ENCODE measurements at regions not wholly inside any gene's neighbourhood (a gene's known extent, or its start where the extent isn't known, plus 50 kb on each side); places are given as distances from the start of the nearest gene placed in this dataset.

DNA sequence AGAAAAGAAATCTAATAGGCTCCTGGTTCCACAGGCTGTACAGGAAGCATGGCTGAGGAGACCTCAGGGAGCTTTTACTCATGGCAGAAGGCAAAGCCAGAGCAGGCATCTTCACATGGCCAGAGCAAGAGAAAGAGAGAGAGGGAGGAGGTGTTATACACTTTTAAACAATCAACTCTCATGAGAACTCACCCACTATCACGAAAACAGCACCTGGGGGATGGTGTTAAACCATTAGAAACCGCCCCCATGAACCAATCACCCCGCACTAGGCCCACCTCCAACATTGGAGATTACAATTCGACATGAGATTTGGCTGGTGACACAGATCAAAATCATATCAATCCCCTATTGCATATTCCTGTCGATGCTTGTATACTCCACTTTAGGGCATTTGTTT lies 93.5 kb downstream of the MRPL39 start:
- TF ChIP-seq, protein P1, sequence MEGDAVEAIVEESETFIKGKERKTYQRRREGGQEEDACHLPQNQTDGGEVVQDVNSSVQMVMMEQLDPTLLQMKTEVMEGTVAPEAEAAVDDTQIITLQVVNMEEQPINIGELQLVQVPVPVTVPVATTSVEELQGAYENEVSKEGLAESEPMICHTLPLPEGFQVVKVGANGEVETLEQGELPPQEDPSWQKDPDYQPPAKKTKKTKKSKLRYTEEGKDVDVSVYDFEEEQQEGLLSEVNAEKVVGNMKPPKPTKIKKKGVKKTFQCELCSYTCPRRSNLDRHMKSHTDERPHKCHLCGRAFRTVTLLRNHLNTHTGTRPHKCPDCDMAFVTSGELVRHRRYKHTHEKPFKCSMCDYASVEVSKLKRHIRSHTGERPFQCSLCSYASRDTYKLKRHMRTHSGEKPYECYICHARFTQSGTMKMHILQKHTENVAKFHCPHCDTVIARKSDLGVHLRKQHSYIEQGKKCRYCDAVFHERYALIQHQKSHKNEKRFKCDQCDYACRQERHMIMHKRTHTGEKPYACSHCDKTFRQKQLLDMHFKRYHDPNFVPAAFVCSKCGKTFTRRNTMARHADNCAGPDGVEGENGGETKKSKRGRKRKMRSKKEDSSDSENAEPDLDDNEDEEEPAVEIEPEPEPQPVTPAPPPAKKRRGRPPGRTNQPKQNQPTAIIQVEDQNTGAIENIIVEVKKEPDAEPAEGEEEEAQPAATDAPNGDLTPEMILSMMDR (IDR thresholded peaks at IDR 0.05; ENCODE audit: extremely low read depth, low read depth, low read length): no peak
- no peak overlapping the region for H3K27ac ChIP-seq (ENCODE audit: low read depth, low read length)
- H3K4me1 ChIP-seq (ENCODE audit: insufficient read depth, low read length): no peaks in the 10 kb centered on the region
- H3K9me3 ChIP-seq (ENCODE audit: low read depth, low read length): no peaks in the 10 kb centered on the region
- no peak overlapping the region for H3K4me3 ChIP-seq (ENCODE audit: insufficient read depth, low read length)
- H3K4me2 ChIP-seq (ENCODE audit: insufficient read depth, low read length): no peak overlapping the region
- H3K79me2 ChIP-seq (ENCODE audit: insufficient read depth, low read length): no peaks in the 10 kb centered on the region
- H3K27me3 ChIP-seq (ENCODE audit: insufficient read depth, low read length): no peaks in the 10 kb centered on the region
- DNase-seq (ENCODE audit: insufficient read length, low spot score, missing footprints): no peak
- H4K20me1 ChIP-seq (ENCODE audit: insufficient read depth, low read length): no peaks in the 10 kb centered on the region
- no peak overlapping the region for H2AFZ ChIP-seq (ENCODE audit: low read length)
- H3K36me3 ChIP-seq (ENCODE audit: insufficient read depth, low read length): no peaks in the 10 kb centered on the region

- Histone ChIP-seq H3K27ac (ENCODE audit: low read depth, low read length) (no peak overlapping the region), H2AFZ (ENCODE audit: low read length) (no peak overlapping the region), H3K36me3 (ENCODE audit: insufficient read depth, low read length) (no peaks in the 10 kb centered on the region), H3K9me3 (ENCODE audit: low read depth, low read length) (no peaks in the 10 kb centered on the region), H3K4me2 (ENCODE audit: insufficient read depth, low read length) (no peak overlapping the region), H3K27me3 (ENCODE audit: insufficient read depth, low read length) (no peaks in the 10 kb centered on the region), H3K4me3 (ENCODE audit: insufficient read depth, low read length) (no peak overlapping the region), H3K79me2 (ENCODE audit: insufficient read depth, low read length) (no peaks in the 10 kb centered on the region), H4K20me1 (ENCODE audit: insufficient read depth, low read length) (no peaks in the 10 kb centered on the region), H3K4me1 (ENCODE audit: insufficient read depth, low read length) (peaks cover 2% of the 10 kb centered on the region)
- no peak for DNase-seq (ENCODE audit: insufficient read length, low spot score, missing footprints)
- TF ChIP-seq, protein P1 (IDR thresholded peaks at IDR 0.05; ENCODE audit: extremely low read depth, low read depth, low read length): no peak
Observed at GRCh38 chr21:25512095-25513081, 94.9 kb downstream of the MRPL39 start.

GRCh38 chr21:25509862-25510261 lies 97.4 kb downstream of the MRPL39 start:
- H3K9me3 ChIP-seq (ENCODE audit: low read depth, low read length): no peaks in the 10 kb centered on the region
- H3K4me3 ChIP-seq (ENCODE audit: insufficient read depth, low read length): no peak overlapping the region
- no peaks in the 10 kb centered on the region for H3K27me3 ChIP-seq (ENCODE audit: insufficient read depth, low read length)
- H2AFZ ChIP-seq (ENCODE audit: low read length): no peak overlapping the region
- TF ChIP-seq, protein P1 (IDR thresholded peaks at IDR 0.05; ENCODE audit: extremely low read depth, low read depth, low read length): no peak
- H4K20me1 ChIP-seq (ENCODE audit: insufficient read depth, low read length): no peaks in the 10 kb centered on the region
- H3K27ac ChIP-seq (ENCODE audit: low read depth, low read length): no peak overlapping the region
- no peak overlapping the region for H3K4me2 ChIP-seq (ENCODE audit: insufficient read depth, low read length)
- H3K36me3 ChIP-seq (ENCODE audit: insufficient read depth, low read length): no peaks in the 10 kb centered on the region
- DNase-seq (ENCODE audit: insufficient read length, low spot score, missing footprints): no peak
- peaks cover 10% of the 10 kb centered on the region for H3K4me1 ChIP-seq (ENCODE audit: insufficient read depth, low read length)
- no peaks in the 10 kb centered on the region for H3K79me2 ChIP-seq (ENCODE audit: insufficient read depth, low read length)

DNA sequence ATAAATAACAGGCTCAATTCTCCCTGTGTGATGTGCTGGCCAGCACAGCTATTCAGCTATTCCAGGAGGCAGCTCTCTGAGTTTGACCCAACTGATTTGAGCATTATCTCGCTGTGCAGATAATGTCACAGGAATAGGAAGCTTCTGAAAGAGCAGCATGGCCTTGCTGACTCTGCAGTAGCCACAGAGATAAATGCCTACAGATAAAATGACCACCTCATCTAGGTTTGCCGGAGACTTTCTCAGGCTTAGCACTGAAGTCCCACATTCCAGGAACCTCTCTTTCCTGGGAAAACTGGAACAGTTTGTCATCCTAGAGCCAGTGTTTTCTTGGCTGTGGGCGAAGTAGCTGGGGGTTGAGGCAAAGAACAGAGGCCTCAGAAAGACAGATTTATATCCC lies 98.9 kb downstream of the MRPL39 start:
- no peaks in the 10 kb centered on the region for H4K20me1 ChIP-seq (ENCODE audit: insufficient read depth, low read length)
- peaks cover 10% of the 10 kb centered on the region for H3K4me1 ChIP-seq (ENCODE audit: insufficient read depth, low read length)
- no peaks in the 10 kb centered on the region for H3K9me3 ChIP-seq (ENCODE audit: low read depth, low read length)
- no peak overlapping the region for H2AFZ ChIP-seq (ENCODE audit: low read length)
- no peaks in the 10 kb centered on the region for H3K27me3 ChIP-seq (ENCODE audit: insufficient read depth, low read length)
- H3K27ac ChIP-seq (ENCODE audit: low read depth, low read length): no peak overlapping the region
- H3K36me3 ChIP-seq (ENCODE audit: insufficient read depth, low read length): no peaks in the 10 kb centered on the region
- no peak overlapping the region for H3K4me3 ChIP-seq (ENCODE audit: insufficient read depth, low read length)
- no peaks in the 10 kb centered on the region for H3K79me2 ChIP-seq (ENCODE audit: insufficient read depth, low read length)
- H3K4me2 ChIP-seq (ENCODE audit: insufficient read depth, low read length): no peak overlapping the region
- TF ChIP-seq, protein P1 (IDR thresholded peaks at IDR 0.05; ENCODE audit: extremely low read depth, low read depth, low read length): no peak
- no peak for DNase-seq (ENCODE audit: insufficient read length, low spot score, missing footprints)
